HG03064 (cell line): ENCODE measurements at regions not wholly inside any gene's neighbourhood (a gene's known extent, or its start where the extent isn't known, plus 50 kb on each side); places are given as distances from the start of the nearest gene placed in this dataset.

Experiments
- ATAC-seq: cut with Tn5 transposase; IDR thresholded peaks from one replicate; pipeline ENCODE4 v1.9.1; 2021; ENCODE audit warnings: low read depth; ENCODE audit not compliant: unreplicated experiment

- no peak for ATAC-seq
Measured at GRCh38 chrX:39452401-39452800, 645.4 kb downstream of the BCOR start.

GRCh38 chrX:39453889-39454621 lies 643.7 kb downstream of the BCOR start:
- ATAC-seq: no peak

- ATAC-seq: no peak
Measured at GRCh38 chrX:39456894-39457604, 640.7 kb downstream of the BCOR start.

GRCh38 chrX:39458779-39459178 lies 639.0 kb downstream of the BCOR start:
- no peak for ATAC-seq

- no peak for ATAC-seq
Measured at GRCh38 chrX:39459204-39459603, 638.6 kb downstream of the BCOR start.

- no peak for ATAC-seq
Measured at GRCh38 chrX:39459952-39460351, 637.8 kb downstream of the BCOR start.

- ATAC-seq: no peak
Measured at GRCh38 chrX:39460499-39460898, 637.3 kb downstream of the BCOR start.

GRCh38 chrX:39462835-39463234 lies 634.9 kb downstream of the BCOR start:
- no peak for ATAC-seq

- no peak for ATAC-seq
Measured at GRCh38 chrX:39464253-39464652, 633.5 kb downstream of the BCOR start.

- no peak for ATAC-seq
Measured at GRCh38 chrX:39465467-39465866, 632.3 kb downstream of the BCOR start.

- ATAC-seq: no peak
Measured at GRCh38 chrX:39465906-39466305, 631.9 kb downstream of the BCOR start.

GRCh38 chrX:39469126-39469525 lies 628.6 kb downstream of the BCOR start:
- ATAC-seq: no peak

GRCh38 chrX:39470588-39471407 lies 627.0 kb downstream of the BCOR start:
- ATAC-seq: no peak

- no peak for ATAC-seq
Measured at GRCh38 chrX:39472161-39472560, 625.6 kb downstream of the BCOR start.

- no peak for ATAC-seq
Measured at GRCh38 chrX:39473812-39474211, 623.9 kb downstream of the BCOR start.

- ATAC-seq: no peak
Measured at GRCh38 chrX:39475372-39475771, 622.4 kb downstream of the BCOR start.

GRCh38 chrX:39476604-39477021 lies 621.1 kb downstream of the BCOR start:
- ATAC-seq: no peak

- ATAC-seq: no peak
Measured at GRCh38 chrX:39477031-39477761, 620.6 kb downstream of the BCOR start.

GRCh38 chrX:39477762-39478120 lies 620.0 kb downstream of the BCOR start:
- ATAC-seq: no peak

GRCh38 chrX:39479856-39480255 lies 617.9 kb downstream of the BCOR start:
- no peak for ATAC-seq

- ATAC-seq: no peak
Measured at GRCh38 chrX:39480963-39481362, 616.8 kb downstream of the BCOR start.
